Mesenteric fat pad (tissue), 1 donor: ENCODE measurements at regions not wholly inside any gene's neighbourhood (a gene's known extent, or its start where the extent isn't known, plus 50 kb on each side); places are given as distances from the start of the nearest gene placed in this dataset.

Experiments used
- DNase-seq: peaks from one replicate; pipeline ENCODE4 v3.0.0-alpha.2; 2020; ENCODE audit warnings: low spot score
- donor health status: DM: yes; HTN: yes; CAD: no.

DNA sequence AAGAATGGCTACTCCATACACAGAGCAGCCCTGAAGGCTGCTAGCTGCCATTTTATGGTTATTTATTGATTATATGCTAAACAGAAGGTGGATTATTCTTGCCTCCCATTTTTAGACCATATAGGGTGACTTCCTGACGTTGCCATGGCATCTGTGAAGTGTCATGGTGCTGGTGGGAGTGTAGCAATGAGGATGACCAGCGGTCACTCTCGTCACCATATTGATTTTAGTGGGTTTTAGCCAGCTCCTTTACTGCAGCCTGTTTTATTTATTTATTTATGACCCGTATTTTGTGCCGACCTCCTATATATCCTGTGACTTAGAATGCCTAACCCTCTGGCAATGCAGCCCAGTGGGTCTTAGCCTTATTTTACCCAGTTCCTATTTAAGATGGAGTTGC is 553.9 kb downstream of the TNS1 start:
- DNase-seq = no peak

DNA sequence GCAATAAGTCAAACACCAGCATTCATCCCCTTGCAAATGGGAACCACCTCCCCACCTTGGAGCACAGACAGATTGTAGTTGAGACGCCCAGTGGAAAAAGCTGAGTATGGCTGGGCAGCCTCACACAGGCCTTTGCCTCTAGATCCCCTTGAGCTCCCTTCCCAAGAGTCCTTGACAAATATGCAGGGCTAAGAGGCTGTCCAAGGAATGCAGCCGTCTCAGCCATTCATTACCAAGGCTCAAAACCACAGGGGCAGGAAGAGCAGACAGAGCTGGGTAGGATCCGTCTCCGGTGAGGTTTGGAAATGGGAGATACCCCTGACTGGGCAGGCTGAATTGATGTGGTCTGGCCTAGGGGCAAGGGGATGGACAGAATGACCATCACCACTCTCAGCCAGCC is 557.1 kb downstream of the TNS1 start:
- DNase-seq = no peak

DNA sequence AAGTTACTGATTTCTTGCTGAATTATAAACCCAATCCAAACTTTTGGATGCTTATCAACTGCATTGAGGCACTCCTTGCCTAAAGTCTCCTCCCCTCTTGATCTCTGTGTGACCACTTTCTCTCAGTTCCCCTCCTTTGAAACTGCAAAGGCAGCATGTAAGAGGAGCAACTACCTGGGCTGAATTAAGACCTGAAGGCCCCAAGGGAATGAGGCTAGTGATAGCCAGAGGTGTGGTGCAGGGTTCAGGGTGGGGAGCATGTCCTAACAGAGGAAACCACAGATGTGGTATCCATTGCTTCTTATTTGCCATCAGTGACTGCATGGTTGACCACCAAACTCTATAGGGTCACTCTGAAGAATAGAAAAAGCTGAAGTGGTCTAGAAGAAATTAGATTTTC is 557.9 kb downstream of the TNS1 start:
- no peak for DNase-seq

DNA sequence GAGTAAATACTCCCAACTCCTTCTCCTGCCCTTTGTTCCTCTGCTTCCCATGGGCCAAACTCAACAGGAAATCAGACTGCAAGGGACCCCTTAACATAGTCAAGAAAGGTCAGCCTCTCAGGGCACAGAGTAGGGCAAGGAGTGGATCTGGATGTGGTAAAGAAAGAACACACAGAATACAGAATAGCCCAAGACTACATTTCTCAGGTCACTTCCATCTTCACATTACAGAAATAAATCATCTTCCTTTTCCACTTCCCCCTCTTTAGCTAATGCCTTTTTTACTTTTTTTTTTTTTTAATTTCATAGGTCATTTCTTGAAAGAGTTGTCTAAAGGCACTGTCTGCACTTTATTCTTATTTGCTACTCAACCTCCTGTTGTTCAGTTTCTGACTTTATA is 558.3 kb downstream of the TNS1 start:
- no peak for DNase-seq

DNA sequence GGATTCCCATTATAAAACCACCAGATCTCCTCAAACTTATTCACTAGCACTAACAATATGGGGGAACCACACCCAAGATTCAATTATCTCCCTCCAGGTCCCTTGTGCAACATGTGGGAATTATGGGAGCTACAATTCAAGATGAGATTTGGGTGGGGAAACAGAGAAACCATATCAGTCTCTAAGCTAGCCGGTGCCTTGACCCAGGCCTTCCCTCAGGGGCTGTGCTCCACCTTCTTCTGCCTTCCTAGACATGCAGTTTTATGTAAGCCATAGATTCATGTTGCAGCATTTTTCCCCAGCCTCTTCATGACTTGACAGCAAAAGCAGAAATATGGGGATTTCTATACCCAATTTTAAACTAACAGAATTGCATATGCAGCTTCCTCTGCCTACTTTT is 559.2 kb downstream of the TNS1 start:
- DNase-seq = no peak

DNA sequence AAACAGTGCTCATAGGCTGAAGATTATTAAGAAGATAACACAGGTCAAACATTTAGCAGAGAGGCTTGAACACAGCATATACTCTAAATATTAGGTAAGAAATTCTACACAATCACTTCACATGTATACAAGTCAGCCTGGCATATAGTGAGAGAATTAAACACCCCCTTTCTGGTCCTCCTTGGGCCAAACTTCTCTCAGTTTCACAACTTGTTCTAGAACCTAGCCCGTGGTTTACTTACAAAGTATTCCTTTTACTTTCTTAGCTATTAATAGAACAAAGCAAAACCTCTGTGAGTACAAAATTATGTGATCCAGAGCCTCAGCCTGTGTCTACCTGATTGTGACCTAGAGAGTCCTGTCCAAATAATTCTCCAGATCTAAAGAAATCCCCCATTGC is 562.8 kb downstream of the TNS1 start:
- DNase-seq = no peak

DNA sequence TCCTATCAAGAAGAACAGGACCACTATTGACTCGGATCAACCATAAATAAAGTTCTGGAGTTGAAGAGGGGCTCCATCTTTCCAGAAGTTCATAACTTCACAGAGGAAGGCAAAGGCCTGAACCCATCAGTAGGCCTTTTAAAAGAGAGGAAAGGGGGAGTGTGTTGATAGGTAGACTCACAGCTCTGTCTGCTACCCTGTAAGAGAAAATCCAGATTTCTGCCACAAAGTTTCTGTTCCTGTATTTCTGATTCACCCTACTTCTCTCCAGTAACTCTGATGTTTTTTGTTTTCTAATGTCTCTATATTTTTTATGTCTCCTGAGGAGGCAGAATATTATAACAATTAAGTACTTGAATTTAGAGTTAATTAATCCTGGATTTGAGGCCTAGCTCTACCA is 564.0 kb downstream of the TNS1 start:
- DNase-seq = no peak

DNA sequence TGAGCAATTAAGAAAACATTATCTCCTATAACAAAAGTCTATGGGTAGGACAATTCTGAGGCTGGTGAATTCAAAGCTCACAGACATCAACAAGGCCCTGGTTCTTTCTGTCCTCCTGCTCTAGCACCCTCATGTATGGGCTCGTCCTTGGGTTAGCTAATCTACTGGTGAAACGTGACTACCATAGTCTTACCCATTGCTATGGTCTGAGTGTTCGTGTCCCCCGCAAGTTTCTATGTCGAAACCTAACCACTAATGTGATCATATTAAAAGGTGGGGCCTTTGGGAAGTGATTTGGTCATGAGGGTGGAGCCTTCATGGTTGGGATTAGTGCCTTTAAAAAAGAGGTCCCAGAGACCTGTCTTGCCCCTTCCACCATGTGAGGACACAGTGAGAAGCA is 564.7 kb downstream of the TNS1 start:
- DNase-seq = no peak

DNA sequence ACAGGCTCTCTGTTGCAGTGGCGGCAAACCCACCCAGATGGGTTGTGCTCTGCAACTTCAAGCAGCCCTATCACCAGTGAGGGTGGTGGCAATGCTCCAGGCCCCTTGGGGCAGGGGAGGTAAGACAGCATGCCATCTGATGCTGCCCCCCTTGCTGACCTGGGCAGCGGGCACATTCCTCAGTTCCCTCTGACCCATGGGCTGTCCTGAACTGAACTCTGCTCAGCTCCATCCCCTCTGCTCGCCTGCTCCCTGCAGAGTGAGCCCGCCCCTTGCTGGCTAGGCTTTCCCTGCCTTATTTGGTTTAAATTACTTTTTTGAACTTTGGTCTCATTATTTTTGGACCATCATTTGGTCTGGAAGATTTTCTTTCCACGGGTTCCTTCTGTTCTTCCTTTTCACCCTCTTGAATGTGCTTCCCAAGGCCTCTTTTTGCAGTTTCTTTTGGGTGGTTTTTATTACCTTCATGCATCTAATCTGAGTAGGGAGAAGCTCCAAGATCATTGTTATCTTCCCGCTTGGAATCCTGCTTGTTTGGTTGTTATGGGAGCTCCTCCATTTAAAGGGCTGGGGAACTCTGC is 565.4 kb downstream of the TNS1 start:
- DNase-seq = no peak

DNA sequence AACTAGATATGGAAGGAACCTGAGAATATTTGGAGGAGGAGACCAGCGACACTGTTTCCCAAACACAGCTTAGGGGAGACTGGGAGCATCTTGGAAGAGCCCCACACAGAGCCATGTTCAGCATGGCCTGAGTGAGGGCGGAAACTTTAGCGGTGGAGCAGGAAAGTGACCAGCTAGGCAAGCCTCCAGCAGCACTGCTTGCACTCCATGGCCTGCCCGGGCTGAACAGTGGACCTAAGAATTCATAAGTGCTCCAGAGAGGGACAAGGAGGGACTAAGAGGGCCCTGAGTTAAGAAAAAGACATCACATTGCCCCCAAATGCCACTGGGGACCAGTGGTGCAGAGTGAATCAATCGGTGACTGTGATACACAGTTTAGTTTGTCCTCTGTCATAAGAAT is 566.4 kb downstream of the TNS1 start:
- no peak for DNase-seq

DNA sequence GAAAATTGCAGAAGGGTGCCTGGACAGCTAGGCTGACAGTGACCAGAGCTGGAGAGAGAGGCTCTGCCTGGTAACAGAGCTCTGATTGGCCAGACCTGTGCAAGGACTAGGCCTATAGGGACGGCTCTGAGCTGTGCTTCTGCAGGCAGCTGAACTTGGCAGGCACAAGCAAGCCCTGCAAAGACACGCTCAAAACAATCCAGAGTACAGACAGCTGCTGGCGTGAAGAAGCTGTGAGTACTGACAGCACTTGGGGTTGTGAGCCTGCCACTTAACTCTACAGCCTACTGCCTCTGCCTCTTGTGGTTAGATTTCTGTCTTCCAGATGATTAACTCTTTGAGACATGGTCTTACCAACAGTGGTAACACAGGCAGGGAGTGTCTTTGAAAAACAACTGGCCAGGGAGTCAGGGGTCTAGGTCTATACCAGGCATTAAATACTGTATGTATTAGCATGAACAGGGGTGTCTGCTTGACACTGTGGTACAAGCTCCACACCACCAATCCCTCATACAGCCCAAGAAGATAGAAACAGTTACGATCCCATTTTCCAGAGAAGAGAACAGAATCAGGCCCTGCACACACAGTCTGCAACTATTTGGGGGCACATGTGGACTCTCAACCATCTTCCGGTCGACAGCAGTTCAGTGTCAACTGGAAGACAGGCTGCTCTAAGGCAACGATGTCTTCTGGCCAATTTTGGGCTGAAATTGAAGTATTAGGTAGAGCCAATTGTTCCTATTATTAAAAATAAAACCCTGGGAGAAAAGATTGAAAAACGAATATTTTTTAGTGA is 568.4 kb downstream of the TNS1 start:
- no peak for DNase-seq

DNA sequence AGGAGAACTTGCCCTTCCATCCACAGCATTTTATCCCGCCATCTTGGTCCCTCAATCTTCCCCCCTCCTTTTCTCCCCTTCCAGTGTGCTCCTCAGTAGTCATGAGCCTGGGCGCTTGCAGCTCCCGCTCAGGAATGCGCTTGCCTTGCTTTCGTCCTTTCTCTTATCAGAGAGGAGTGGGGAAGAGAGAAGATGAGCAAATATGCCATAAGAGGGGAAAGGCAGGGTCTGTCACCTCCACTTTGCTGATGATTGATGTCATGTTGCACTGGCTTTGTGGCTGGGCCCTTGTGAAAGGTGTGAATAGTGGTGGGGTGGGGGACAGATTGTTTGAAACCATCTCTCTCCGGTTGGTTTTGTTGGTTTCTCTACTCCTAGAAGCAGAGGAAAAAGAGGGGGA is 569.3 kb downstream of the TNS1 start:
- DNase-seq = no peak

DNA sequence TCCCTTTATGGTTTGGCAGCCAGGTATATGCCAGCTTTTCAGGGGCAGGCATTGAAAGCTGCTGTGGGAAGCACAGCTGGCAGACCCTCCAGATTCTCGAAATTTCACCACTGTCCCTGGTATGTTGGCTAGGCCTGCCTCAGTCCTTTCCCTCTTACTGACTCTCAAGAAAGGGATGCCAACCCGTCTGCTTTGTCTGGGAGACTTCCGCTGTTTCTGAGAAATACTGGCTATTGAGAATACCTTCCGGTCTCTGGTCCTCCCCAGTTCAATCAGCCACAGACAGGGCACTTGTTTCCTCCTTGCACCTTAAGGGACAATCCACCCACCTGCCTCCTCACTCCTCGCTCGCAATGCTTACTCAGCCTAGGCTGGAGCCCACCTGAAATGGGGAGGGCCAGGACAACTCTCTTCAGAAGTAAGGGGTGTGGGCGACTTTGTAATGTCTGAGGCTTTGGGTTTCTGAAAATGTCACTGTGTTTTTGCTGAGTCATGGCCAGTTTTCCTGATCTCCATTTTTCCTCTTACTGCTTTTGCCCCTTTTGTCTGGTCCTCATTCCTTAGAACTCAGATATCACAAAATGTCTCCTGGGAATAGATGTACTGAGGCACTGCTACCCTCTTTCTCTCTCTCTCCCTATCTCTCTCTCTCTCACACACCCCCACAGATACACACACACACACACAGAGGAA is 571.1 kb downstream of the TNS1 start:
- no peak for DNase-seq

DNA sequence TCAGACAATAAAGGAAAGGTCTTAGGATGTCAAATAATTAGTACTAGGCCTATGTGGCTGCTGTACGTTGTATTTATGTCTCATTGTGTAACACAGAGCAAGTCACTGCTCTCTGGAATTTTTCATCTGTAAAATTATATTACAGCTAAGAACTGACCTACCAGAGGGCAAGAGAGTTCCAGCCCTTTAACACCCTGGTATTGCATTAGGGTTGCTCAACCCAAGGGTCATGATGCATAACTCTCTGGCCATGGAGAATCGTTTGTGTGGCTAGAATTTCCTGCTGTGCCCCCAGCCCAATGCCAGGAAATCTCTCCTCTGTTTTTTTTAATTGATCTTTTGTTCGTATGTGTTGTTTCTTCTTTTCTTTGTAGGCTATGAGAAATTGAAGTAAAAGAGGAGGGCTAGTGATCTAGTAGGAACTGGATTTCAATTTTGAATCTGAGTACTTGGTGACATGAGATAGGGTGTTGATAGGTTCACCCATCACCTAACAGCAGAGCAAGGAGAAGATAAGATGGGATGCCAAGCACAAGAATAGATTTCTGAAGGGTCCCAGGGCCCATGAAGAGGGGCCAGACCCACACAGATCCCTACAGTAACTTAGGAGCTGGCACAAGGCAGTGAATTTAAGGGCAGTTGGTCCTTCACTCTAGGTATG is 571.2 kb upstream of the TNP1 start:
- no peak for DNase-seq

DNA sequence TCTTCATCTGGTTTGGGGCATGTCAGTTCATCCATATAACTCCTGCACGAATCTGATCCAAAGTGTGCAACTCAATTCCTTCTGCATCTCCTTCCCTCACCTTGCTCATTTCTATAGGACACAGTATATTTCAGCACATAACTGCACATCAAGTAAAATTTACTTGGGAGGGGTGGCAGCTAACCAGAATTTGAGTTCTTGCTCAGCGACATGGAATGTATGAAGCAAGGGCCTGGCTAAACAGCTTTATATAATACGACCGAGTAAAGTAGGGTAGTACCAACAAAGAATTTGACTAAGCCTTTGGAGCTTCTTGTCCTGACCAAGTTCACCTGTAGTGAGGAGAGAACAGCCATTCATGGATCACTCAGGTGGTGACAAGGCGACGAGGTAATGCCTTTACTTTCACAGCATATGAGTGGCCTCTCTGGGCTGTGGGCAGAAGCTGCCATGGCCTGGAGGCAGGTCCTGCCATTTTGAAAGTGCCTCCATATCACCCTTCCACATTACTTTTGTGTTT is 570.2 kb upstream of the TNP1 start:
- no peak for DNase-seq

DNA sequence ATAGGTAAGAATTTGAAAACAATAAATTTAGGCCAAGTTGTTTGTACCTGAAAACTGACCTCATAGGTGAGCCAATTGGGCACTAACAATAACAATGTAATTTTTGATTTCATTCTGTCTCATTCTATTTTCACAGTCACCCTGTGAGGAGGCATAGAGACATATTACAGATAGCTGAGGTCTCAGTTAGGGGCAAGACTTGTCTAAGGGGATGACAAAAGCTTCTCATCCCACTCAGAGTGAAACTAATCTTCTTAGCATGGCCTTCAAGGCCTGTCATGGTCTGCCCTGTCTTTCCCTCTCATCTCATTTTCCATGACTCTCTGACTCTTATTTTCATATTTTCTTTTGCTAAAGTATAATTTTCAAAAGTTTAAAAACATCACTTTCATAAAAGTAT is 562.0 kb upstream of the TNP1 start:
- DNase-seq = no peak

DNA sequence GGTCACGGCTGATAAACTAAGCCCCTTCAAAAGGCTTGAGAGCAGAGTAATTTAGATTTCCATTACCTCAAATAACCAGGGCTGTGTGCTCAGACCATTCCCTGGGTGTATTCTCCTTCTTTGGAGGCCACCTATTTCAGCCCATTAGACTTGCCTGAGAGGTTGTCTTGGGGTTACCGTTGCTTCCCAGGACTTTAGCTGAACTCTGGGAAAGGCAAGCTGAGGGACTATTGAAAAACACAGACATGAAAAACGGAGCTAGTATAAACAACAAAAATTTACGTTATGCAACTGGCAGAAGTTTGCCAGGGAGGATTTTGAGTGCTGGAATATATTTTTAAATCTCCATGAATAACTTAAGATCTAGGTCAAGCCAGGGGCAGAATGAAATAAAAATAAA is 561.0 kb upstream of the TNP1 start:
- no peak for DNase-seq

DNA sequence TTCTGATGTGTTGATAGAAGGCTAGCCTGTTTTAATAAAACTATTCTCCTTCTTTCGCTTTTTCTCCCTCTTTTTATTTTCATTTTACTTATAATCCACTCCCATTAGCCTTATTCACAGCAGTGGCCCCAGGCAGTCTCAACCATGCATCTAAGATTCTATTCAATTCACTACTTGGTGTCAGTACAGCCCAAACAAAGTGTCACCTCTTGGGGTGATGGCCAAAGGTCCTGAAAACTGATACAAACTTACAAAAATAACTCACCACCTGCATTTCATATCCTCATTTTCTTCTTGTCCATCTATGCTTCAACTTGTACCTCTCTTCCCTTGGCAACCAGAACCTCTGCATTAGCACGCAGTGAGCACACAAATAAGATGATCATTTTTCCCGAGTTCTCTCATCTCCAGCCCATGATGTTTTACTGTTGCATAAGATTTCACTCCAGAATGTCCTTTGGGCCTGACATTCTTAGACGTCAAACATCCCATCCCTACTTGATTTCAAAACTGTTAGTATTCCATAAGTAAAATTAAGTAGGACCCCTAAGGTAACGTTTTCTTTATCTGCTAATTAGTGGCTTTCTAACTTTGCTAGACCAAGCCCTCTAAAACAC is 559.3 kb upstream of the TNP1 start:
- no peak for DNase-seq

DNA sequence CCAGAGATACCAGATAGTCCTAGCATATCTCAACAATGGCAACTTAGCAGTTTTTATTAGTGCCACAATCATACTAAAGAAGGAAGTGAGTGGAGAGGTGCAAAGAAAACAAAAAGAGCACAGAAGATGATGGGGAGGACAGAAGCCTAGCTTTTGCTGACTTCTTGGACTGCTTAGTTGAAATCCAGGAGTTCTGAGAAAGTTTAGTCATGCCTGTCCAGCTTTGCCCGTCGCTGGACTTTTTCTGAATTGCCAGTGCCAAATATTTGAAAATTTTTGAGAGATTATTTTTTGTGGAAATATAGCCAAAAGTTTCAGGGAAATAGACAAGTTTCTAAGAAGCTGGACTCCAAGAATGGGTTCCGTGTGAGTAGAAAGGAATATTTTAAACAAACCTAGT is 558.7 kb upstream of the TNP1 start:
- no peak for DNase-seq

DNA sequence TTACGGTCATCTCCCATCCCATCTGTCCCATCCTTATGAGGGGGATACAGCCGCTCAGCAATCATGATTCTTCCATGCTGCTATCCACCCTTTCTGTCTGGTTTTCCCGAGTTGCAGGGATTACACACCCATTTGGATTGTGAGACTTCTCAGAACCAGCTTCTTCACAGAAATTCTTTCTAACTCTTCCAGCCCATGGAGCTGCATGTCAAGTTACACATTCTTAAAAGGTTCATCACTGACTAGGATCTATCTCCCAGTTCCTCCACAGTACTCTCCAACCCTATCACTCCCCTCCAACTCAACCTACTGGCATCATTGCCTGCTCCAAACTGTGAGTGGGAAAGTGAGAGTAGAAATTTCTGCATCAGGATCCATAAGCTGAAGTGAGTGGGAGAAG is 558.2 kb upstream of the TNP1 start:
- DNase-seq = no peak

DNA sequence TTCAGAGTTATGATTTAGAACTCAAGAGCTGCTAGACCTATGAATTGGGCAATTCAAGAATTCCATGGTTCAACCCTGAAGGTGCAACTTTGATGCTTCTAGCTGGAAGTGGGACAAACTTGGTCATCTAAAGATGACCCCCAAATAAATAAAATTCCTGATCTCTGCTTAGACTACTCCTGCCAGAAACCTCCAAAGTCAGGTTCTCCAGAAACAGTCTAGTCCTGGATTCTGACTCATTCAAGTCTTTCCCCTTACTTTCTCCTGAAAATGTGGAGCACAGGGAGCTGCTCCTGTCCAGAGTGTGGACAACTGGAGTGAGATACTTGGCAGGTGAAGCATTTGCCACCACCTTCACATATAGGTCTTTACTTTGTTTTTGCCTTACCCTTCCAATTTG is 557.7 kb upstream of the TNP1 start:
- no peak for DNase-seq

DNA sequence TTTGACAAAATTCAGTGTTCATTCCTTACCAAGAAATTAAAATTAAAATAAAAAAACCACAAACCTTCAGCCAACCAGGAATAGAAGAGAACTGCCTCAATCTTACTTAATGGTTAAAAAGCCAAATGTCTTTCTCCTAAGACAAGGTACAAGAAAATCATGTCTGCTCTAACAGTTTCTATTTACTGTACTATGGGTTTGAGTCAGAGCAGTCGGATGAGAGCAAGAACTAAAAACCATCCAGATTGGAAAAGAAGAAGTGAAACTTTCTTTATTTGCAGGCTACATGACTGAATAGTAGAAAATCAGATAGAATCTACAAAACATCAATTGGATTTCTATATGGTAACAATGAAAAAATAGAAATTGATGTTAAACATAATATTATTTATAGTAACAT is 555.5 kb upstream of the TNP1 start:
- no peak for DNase-seq
